ENCODE measurements at regions not wholly inside any gene's neighbourhood (a gene's known extent, or its start where the extent isn't known, plus 50 kb on each side); places are given as distances from the start of the nearest gene placed in this dataset.

GRCh38 chr2:15886231-15886630 is 54.1 kb upstream of the MYCN start:
- in situ Hi-C loops (cut with MboI; ENCODE audit: low sequenced_read_pairs, unreplicated experiment) = no loop called here
- no peak for DNase-seq (ENCODE audit: low spot score)
- no peak for TF ChIP-seq CTCF (IDR thresholded peaks at IDR 0.05; ENCODE audit: borderline replicate concordance, control extremely low read depth, extremely low read depth, insufficient read depth, missing control alignments)

- no peak for TF ChIP-seq CTCF (IDR thresholded peaks at IDR 0.05; ENCODE audit: borderline replicate concordance, control extremely low read depth, extremely low read depth, insufficient read depth, missing control alignments)
- in situ Hi-C loops (cut with MboI; ENCODE audit: low sequenced_read_pairs, unreplicated experiment) = no loop called here
- DNase-seq (ENCODE audit: low spot score) = no peak
Observed at GRCh38 chr2:15889442-15890123, 50.8 kb upstream of the MYCN start.

GRCh38 chr2:15890124-15890754 is 50.1 kb upstream of the MYCN start:
- no peak for DNase-seq (ENCODE audit: low spot score)
- no peak for TF ChIP-seq CTCF (IDR thresholded peaks at IDR 0.05; ENCODE audit: borderline replicate concordance, control extremely low read depth, extremely low read depth, insufficient read depth, missing control alignments)
- in situ Hi-C loops (cut with MboI; ENCODE audit: low sequenced_read_pairs, unreplicated experiment) = no loop called here
